Heart left ventricle (tissue), 13 donors: ENCODE measurements at regions not wholly inside any gene's neighbourhood (a gene's known extent, or its start where the extent isn't known, plus 50 kb on each side); places are given as distances from the start of the nearest gene placed in this dataset.

ENCODE experiments used
- CTCF ChIP-seq, 12 donors: fragments of 200-600 bp; sonication (generic) in 4 of 12; IDR thresholded peaks; one replicate each; pipeline versions ENCODE4 v1.5.0 to v1.8.0; 2018 to 2022; ENCODE audit warnings: antibody characterized with exemption in 12 of 12, mild to moderate bottlenecking in 5 of 12
- POLR2A ChIP-seq, 2 donors: fragments of 450-650 bp; IDR thresholded peaks; one replicate each; pipeline ENCODE4 v1.6.1; 2017; ENCODE audit warnings: antibody characterized with exemption in 2 of 2, mild to moderate bottlenecking in 2 of 2, moderate library complexity in 2 of 2
- donor health status: ischemic (EF 13 %, LVEDD 7.1; RV severe dilation, severe dysfunction).
- donor health status: DM: no; HTN: yes; CAD: no.
- donor health status: DM: no; HTN: no; CAD: no.
- donor health status: ischemic (EF 25% LVEDD 6.9; RV normal size, moderate dysfunction).
- donor health status: ischemic (EF 25% LVEDD 5.7; RV mildly dilated, moderate dysfunction).
- donor health status: ischemic (EF 35%, LVEDD 5.7; RV mildly dilated, moderate dysfunction).
- donor health status: nonischemic (EF 11% LVEDD 7.7; RV severe dilation, severe dysfunction).
- donor health status: DM: yes; HTN: yes; CAD: no.
- donor health status: PGD.
- donor health status: ischemic (EF 29% LVEDD 5.4; RV normal size, mild dysfunction).
- donor health status: nonischemic (EF 23%, LVEDD 6.1; RV moderate dilation, normal function).

- TF ChIP-seq CTCF (IDR thresholded peaks at IDR 0.05): no peak
- TF ChIP-seq POLR2A (IDR thresholded peaks at IDR 0.05): no peak
Measured at GRCh38 chr6:10174761-10175160, 240.1 kb downstream of the TFAP2A start.
